ENCODE measurements at regions not wholly inside any gene's neighbourhood (a gene's known extent, or its start where the extent isn't known, plus 50 kb on each side); places are given as distances from the start of the nearest gene placed in this dataset.

- DNase-seq = no peak
Measured at GRCh38 chr20:60131375-60131774, 173.2 kb downstream of the CDH26 start.

GRCh38 chr20:60132162-60132826 lies 174.1 kb downstream of the CDH26 start:
- DNase-seq = no peak

GRCh38 chr20:60132827-60133670 lies 174.8 kb downstream of the CDH26 start:
- DNase-seq = no peak

GRCh38 chr20:60135276-60135675 lies 177.1 kb downstream of the CDH26 start:
- DNase-seq = no peak

GRCh38 chr20:60136645-60137401 lies 178.6 kb downstream of the CDH26 start:
- no peak for DNase-seq

- no peak for DNase-seq
Measured at GRCh38 chr20:60137657-60138245, 179.5 kb downstream of the CDH26 start.

- DNase-seq = peak; percentile 13
Measured at GRCh38 chr20:60138256-60139220, 180.3 kb downstream of the CDH26 start.

GRCh38 chr20:60139663-60140446 lies 181.6 kb downstream of the CDH26 start:
- no peak for DNase-seq

GRCh38 chr20:60142587-60142986 lies 184.4 kb downstream of the CDH26 start:
- no peak for DNase-seq

GRCh38 chr20:60143261-60143842 lies 185.1 kb downstream of the CDH26 start:
- DNase-seq = no peak

GRCh38 chr20:60144404-60144803 lies 186.2 kb downstream of the CDH26 start:
- DNase-seq = no peak

- DNase-seq = no peak
Measured at GRCh38 chr20:60144974-60145527, 186.8 kb downstream of the CDH26 start.

GRCh38 chr20:60147004-60147403 lies 188.8 kb downstream of the CDH26 start:
- DNase-seq = no peak

- no peak for DNase-seq
Measured at GRCh38 chr20:60148885-60149284, 190.7 kb downstream of the CDH26 start.

- DNase-seq = no peak
Measured at GRCh38 chr20:60152792-60153191, 194.6 kb downstream of the CDH26 start.

GRCh38 chr20:60160451-60161145 lies 202.4 kb downstream of the CDH26 start:
- no peak for DNase-seq

GRCh38 chr20:60167812-60168211 lies 209.6 kb downstream of the CDH26 start:
- DNase-seq = no peak

GRCh38 chr20:60168963-60169362 lies 210.7 kb downstream of the CDH26 start:
- DNase-seq = no peak

GRCh38 chr20:60170116-60170515 lies 211.9 kb downstream of the CDH26 start:
- DNase-seq = no peak

All from right kidney (tissue), 1 donor.